AG10803 (cell line): ENCODE measurements at regions not wholly inside any gene's neighbourhood (a gene's known extent, or its start where the extent isn't known, plus 50 kb on each side); places are given as distances from the start of the nearest gene placed in this dataset.

Source experiments
- DNase-seq: peaks from one replicate; pipeline ENCODE4 v3.0.0; 2010; ENCODE audit warnings: low read depth
- H3K4me3 ChIP-seq: 2 replicates; pipeline ENCODE4 v1.5.1; 2011; ENCODE audit warnings: mild to moderate bottlenecking, low read length, control low read depth
- CTCF ChIP-seq: conservative IDR thresholded peaks from 2 replicates; pipeline ENCODE4 v1.5.1; 2011; ENCODE audit warnings: mild to moderate bottlenecking, low read length, control low read depth, inconsistent platforms

- H3K4me3 ChIP-seq = no peak overlapping the region
- TF ChIP-seq CTCF = no peak
- DNase-seq = no peak
These were observed 391.8 kb downstream of the MATN1 start for GRCh38 chr1:30331415-30332065.

GRCh38 chr1:30330644-30331043 is 392.7 kb downstream of the MATN1 start:
- no peak for DNase-seq
- TF ChIP-seq CTCF = no peak
- H3K4me3 ChIP-seq = no peak overlapping the region

- no peak overlapping the region for H3K4me3 ChIP-seq
- no peak for DNase-seq
- TF ChIP-seq CTCF = no peak
These were observed 393.4 kb downstream of the MATN1 start for GRCh38 chr1:30329802-30330557.

- H3K4me3 ChIP-seq = no peak overlapping the region
- TF ChIP-seq CTCF = no peak
- no peak for DNase-seq
These were observed 394.1 kb downstream of the MATN1 start for GRCh38 chr1:30329263-30329753.

- H3K4me3 ChIP-seq = no peak overlapping the region
- TF ChIP-seq CTCF = no peak
- no peak for DNase-seq
These were observed 394.8 kb downstream of the MATN1 start for GRCh38 chr1:30328401-30329262.

- H3K4me3 ChIP-seq = no peak overlapping the region
- no peak for DNase-seq
- TF ChIP-seq CTCF = no peak
These were observed 395.4 kb downstream of the MATN1 start for GRCh38 chr1:30328100-30328370.
